ENCODE measurements at regions not wholly inside any gene's neighbourhood (a gene's known extent, or its start where the extent isn't known, plus 50 kb on each side); places are given as distances from the start of the nearest gene placed in this dataset.

DNA sequence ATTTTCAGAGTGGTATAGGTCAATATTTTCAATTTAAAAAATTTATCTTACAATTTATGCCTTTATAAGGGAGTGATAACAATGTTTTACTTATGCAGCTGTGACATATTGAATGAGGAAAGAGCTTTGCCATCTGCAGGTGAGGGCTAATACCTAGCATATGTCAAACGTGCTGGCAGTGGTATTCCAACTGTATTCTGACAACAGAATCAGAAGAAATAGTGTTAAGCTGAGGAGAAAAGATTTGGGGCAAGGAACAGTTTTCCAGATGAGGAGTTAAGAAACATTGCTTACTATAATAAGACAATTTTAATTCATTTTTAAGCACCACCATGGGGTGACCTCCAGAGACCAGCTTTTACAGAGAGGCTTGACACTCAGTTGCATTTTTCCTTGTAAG lies 267.8 kb upstream of the ZNF608 start:
- DNase-seq: no peak

DNA sequence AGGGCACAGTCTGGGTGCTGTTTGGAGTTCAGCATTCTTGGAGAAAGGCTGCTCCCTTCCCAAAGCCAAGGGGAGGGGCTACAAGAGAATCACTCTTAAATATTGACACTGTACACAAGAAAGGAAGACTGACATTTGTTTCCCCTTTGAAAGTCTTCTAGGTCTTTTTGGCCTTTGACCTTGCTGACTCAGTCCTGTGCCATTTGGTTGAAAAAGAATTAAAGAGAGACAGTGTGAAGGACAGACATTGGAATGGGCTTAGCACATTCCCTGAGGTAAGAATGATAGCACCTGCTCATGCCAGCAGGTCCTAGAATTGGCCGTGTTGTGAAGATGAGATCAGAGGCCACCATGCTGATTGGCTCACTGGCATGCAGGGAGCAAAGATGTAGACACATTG lies 271.4 kb upstream of the ZNF608 start:
- DNase-seq: no peak

- no peak for DNase-seq
These were observed 277.2 kb upstream of the ZNF608 start for GRCh38 chr5:125023673-125024072.

DNA sequence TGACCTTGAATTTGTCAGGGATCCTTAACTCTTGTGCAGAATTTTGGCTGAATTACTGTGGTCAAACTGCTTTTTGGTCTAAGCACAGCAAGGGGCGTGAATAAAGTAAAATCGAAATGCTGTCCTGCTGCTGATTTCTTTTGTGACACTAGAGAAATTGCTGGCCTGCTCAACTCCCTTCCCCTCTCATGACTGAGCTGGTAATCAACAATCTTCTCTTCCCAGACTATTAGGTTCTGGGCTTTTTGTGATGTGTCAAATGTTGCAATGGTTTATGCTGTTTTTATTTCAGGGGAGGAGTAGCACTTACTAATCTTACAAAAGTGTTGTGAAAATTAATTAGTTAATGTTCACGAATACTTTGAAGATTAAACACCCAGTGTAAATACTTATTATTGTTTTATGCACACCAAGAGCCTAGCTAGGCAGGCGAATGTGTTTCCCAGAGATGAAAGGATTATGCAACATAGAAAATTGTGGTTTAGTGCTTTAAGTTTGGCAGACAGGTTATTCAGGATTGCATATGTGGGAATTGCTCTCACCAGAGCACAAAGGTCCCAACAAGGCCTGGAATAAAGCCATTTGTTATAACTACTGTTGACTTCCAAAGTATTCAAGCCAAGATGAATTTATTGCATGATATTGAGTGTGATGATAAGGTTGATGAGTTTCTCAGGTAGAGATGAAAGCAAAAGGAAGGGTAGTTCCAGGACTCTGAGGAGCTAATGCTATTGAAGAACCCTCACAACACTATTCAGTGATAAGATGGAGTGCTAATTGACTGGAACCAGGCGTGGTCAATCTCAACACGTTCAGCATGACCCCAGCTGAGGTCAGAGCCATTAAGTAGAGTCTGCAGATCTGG lies 280.7 kb upstream of the ZNF608 start:
- DNase-seq: no peak

GRCh38 chr5:125032286-125032685 lies 285.8 kb upstream of the ZNF608 start:
- no peak for DNase-seq

DNA sequence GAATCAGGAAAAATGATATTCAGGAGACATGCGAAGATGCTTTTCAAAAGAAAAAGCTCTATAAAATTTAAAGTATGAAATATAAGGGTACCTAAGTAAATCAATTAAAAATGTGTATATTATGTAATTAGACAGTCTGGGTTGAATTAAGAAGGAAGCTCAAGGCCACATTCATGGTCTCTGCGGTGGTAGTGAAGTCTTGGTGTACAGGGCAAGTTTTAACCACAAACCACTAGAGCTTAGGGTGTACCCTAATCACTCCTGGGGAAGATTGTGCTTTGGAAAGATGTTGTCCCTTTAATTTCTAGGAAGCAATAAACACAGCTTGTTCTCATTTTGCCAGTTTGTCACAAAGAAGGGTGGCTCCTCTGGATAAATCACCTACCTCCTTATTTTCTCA lies 287.2 kb upstream of the ZNF608 start:
- DNase-seq: no peak

DNA sequence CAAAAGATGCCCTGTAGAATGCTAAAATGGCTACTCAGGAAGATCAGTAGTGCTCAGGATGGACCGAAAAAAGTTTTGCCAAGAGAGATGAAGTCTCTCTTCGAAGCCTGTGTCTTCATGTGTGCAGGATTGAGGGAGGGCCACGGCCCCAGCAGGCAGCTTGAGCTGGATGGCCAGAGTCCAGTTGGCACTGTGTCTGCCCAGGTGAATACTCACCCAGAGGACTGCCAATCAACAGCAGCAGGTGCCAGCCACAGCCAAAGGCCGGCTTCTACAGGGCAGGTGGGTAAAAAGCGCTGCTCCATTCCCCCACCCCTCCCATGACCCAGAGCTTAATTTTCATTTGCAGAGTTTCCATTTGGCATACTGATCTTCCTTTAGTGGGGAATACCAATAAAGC lies 287.9 kb upstream of the ZNF608 start:
- DNase-seq: no peak

DNA sequence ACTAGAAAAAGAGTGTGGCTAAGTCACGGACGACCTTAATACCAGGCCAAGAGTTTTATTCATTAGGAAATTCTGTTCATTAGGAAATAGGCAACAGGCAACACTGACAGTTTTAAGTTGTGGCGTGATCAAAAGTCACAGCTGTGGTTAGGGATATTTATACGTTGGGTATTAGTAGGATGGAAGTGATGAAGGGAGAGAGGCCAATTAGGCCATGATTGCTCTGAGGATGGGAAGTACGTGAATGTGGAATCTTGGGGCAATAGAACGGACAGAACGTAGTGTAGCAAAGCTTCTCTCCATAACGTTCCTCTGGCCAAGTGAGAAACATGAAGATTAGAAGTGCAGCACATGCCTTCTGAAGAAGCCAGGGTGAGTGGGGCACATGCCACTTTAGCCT lies 290.1 kb upstream of the ZNF608 start:
- DNase-seq: no peak

- no peak for DNase-seq
These were observed 290.6 kb upstream of the ZNF608 start for GRCh38 chr5:125037020-125037419.

GRCh38 chr5:125037530-125037929 lies 291.1 kb upstream of the ZNF608 start:
- no peak for DNase-seq

- DNase-seq: no peak
These were observed 292.0 kb upstream of the ZNF608 start for GRCh38 chr5:125038477-125038876.

DNA sequence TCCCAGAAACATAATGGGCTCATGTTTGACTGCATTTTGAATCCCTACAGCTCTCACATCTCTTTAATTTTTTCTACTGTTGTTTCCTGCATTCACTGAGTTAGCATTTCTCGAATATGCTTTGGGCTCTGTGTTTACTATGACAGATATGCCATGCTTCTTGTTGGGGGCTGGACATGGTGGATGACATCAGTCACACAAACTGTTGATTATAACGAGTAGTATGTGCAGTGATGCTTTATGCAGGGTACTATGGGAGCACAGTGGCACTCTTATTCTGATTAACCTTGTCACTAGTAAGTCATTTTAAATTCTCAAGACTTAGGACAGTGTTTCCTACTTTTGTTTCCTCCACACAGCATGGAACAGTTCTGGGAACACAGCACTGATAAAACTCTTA lies 295.4 kb upstream of the ZNF608 start:
- DNase-seq: no peak

GRCh38 chr5:125042261-125042890 lies 295.9 kb upstream of the ZNF608 start:
- DNase-seq: no peak

- no peak for DNase-seq
These were observed 297.4 kb upstream of the ZNF608 start for GRCh38 chr5:125043781-125044391.

- no peak for DNase-seq
These were observed 298.2 kb upstream of the ZNF608 start for GRCh38 chr5:125044491-125045282.

DNA sequence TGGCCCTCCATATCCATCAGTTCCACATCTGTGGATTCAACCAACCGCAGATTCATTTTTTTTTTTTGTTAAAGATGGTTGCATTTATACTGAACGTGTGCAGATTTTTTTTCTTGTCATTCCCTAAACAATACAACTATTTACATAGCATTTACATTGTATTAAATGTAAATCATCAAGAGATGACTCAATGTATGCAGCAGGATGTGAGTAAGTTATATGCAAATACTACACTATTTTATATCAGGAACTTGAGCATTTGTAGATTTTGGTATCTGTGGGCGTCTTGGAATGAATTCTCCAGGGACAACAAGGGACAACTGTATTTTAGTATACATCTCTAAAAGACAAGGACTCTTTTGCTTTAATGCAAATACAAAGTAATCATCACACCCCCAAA lies 299.2 kb upstream of the ZNF608 start:
- no peak for DNase-seq

- DNase-seq: no peak
These were observed 300.4 kb upstream of the ZNF608 start for GRCh38 chr5:125046838-125047237.

DNA sequence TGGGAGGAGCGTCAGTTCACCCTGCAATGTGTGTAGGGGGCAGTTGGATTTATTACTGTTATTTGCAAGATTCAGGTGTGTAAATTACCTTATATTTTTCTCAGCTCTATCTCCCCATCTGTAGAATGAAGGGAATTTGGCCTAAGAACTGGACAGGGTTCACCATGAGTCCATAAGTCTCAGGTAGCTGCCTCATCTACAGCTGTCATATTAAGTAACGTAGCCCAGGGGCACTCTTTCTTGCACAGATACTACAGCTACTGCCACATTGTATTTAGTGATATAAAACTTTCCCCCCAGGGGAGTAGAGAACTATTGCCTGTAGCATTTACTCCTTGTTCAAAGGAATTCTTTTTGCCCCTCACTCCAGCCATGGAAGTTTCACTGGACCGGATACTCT lies 301.4 kb upstream of the ZNF608 start:
- DNase-seq: no peak

DNA sequence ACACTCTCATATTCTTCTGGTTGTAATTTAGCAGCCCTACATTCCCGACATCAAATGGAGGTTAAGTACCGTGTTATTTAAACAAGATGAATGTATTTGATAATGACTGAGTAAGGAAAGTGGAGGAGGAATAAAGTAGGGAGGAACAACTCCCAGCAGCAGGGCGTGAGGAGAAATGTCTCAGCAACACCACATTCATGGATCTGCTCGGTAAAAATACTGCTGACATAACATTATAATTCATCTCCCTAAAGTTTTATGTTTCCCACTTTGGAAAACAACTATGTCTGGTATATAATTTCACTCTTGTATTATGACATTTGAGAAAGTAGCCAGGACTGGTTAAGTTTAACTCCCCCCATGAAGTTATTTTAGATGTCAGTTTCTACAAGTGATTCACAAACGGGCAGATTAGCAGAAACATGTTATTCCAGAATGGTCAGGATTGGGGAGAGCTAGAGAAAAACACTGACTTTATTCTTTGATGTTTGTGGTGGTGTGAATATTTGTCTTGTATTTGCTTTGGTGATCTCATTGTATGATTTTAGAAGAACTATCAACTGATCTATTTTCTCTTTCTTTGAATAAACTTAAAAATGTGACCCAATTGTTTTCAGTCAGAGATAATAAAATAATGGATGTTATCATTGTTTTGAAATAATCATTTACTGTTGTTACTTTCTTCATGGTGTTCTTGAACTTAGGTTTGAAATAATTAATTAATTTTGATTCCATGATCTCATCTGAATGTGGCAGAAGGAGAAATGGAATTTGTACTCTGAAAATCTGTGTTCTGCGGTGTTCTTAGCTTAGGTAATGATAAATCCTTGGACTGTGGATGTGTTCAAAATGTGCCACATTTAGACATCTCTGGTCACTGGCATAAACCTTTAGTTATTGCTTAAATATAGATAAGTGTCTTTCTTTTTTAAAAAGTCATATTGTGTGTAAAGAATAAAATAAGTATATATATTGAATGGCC lies 303.6 kb upstream of the ZNF608 start:
- no peak for DNase-seq

DNA sequence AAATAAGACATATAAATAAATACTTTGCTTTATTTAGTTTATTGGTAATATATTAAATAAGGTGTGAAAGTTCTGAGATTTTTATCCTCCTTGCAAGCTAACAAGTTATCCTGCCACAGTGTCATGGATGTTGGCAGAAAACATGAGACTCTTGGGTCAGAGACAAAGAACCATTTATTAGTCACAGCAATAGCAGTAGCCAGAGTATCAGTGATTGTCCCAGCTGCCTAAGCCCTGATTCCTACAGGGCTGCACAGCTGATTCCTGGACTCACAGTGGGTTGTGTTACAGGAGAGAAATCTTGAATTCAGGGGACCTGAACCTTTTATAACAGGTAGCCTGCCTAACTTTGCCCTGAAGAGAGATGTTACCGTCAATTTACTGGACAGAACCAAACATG lies 304.5 kb upstream of the ZNF608 start:
- no peak for DNase-seq

DNA sequence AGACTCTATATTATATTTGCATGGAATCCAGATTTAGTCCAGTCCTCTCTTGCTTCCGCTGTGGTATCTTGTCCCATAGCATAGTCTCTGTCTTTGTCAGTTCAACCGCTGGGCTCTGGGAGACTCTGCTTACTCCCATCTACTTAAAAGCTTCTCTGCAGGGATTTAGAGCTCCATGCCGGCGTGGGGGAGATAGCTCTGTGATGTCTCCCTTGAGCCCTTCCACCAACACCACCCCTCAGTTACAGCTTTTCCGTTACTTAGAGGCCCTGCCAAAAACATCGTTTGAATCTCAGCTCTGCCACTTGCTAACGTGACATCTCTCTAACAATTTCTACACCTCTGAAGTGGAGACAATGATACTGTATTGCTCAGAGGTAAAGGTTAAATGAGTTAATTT lies 306.1 kb upstream of the ZNF608 start:
- no peak for DNase-seq

DNA sequence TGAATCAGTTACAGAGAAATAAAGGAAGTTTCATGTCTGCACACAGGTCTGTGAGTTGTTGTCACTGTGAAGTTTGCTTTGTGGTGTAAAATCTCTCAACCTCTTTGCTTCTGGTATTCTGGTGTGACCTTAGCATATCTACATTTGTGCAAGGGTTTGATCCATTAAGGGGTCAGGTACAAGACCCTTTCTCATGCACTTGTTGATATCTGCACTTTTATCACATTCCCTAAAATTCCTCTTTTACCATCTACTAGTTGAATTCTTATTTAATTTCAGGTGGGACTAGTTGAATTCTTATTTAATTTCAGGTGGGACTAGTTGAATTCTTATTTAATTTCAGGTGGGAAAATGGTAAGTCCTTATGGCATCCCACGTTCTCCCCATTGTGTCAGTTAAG lies 306.7 kb upstream of the ZNF608 start:
- DNase-seq: no peak

Data from SIG-M5 (cell line).